ENCODE measurements at regions not wholly inside any gene's neighbourhood (a gene's known extent, or its start where the extent isn't known, plus 50 kb on each side); places are given as distances from the start of the nearest gene placed in this dataset.
"Not testable (repeated sequence)": the region's sequence is repeated elsewhere in the genome, so short reads cannot be mapped to it uniquely, and the experiment has no call there.

DNA sequence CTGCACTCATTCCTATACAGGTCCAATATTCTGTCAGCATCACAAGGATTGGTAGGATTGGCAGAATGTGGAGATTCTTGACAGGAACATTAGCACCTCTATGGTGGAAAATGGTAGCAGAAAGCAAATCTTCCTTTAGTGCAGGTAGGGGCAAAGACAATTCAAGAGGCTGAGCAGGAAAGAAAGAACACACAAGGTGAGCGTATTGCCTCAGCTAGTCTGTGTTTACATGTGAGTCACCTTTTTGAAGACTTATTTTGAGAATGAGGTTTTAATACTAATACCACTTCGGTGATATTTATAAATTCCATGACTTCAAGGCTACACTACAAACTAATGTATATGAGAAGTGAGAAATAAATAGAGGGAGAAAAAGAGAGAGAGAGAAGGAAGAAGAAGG, 717.0 kb downstream of the BRINP1 start:
- no peak for DNase-seq

DNA sequence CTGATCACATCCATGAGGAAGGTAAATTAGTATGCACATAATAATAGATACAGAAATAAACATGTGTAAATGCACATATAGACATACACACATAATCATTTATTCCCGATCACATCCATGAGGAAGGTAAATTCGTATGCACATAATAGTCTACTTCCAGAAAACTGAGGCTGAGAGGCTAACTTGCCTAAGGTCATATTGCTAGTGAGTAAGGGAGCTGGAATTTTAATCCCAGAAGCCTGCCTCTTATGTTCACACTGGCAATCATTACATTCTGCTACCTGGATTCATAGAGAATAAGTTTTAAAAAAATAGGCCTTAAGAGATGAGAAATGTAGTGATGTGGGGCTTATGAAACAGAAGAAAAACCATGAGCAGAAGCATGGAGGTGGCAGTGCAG, 716.3 kb downstream of the BRINP1 start:
- DNase-seq: no peak

DNA sequence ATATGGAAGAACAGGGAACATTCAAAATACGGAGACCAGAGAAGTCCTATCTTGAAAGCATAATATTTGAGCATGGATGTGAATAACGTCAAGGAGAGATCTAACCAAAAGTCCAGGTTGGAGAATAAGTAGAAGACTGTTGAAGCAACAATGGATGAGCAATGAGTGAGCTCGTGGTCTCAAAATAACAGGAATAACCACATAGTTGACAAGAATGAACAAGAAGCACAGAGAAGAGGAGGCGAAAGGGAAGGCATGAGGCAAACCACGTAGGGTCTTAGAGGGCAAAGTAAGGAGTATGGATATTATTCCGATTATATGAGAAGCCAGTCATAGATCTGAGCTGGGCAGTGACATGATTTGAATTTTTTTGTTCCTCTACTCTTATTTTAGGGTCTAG, 710.2 kb downstream of the BRINP1 start:
- no peak for DNase-seq

DNA sequence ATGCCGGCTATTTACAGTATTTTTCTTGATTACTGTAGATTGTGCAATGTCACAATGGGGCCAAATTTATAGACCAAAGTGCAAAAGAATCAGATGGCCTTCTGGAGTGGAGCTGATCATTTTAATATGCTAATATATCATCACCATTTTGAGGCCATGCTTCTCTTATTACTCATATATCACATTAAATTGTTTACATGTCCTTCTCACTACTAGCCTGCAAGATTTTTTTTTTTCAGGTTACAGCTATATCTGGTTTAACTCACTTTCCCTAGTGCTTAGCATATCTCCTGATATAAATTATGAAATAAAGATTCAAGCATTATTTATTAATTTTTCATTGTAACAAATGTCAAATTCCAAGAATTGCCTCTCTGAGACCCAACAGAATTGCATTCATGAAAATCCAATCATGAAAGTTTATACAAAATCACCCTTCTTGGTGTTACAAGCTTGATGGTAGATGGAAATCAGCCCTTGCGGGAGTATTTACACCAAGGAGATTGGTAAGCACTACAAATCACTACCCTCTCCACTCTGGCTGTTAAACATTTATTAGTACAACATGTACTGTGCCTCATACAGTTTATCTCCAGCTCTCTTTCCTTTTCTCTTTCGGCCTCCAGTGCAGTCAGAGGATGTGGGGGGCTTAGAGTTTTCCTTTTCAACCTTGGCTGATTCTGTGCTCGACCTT, 703.9 kb downstream of the BRINP1 start:
- DNase-seq: no peak

DNA sequence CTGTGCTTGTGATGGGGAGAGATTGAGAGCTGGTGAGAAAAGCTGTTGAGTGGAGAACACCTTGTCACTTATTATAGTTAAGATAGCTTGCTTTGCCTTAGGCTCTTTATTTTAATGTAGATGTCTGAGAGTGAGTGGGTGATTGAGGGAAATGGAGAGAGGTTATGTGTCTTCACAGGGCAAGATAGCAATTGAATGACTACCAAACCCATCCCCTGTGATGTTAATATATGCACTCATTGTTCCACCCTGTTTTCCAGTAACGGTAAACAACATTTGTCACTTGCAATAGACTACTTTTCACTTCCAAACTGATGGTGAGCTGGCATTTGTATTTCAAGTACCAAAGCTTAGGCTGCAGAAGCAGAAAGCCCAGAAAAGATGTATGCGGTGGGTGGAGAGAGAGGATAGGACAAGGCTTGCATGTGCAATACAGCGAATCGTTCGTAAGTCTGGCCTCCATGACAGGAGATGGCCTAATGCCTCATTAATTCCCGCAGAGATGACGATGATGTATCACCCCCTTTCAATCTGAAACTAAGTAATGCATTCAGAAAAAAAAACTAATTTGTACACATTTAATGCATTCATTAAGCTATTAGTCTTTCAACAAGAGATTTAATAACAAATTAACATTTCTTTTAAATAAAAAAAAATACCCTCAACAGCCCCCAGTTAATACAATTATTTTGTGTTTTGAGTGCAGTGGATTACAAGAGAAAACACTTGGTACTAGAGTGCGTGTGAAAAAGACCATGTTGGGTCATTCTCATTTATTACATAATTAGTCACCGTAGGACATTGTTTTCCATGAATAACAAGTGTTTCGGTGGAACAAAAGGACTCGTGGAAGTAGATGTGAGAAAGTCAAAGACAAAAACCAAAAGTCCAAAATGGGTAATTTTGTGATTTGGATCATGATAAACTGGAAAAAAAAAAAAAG, 699.0 kb downstream of the BRINP1 start:
- DNase-seq: no peak

DNA sequence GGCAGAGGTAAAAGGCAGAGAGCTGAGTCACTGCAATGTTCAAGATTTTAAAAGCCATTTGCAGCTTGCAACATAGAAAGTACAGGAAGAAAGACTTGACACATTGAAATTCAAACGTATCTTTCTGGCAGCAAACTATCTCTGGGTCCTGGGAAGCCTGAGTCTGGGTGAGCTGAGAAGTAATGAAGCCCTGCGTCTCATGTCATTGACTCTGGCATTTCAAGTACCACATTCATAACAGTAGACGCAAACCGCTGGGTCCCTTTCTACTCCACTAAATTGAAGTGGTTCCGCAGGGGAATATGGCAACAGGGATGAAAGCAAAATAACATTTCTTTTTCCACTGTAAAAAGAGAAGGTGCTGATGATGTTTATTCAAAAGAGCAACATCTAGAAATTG, 694.3 kb downstream of the BRINP1 start:
- DNase-seq: no peak

DNA sequence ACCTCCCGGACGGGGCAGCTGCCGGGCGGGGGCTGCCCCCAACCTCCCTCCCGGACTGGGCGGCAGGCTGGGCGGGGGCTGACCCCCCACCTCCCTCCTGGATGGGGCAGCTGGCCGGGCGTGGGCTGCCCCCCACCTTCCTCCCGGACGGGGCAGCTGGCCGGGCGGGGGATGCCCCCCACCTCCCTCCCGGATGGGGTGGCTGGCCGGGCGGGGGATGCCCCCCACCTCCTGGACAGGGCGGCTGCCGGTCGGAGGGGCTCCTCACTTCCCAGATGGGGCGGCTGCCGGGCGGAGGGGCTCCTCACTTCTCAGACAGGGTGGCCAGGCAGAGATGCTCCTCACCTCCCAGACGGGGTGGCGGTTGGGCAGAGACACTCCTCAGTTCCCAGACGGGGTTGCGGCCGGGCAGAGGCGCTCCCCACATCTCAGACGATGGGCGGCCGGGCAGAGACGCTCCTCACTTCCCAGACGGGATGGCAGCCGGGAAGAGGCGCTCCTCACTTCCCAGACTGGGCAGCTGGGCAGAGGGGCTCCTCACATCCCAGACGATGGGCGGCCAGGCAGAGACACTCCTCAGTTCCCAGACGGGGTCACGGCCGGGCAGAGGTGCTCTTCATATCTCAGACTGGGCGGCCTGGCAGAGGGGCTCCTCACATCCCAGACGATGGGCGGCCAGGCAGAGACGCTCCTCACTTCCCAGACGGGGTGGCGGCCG, 691.1 kb downstream of the BRINP1 start:
- not testable (repeated sequence) for DNase-seq

DNA sequence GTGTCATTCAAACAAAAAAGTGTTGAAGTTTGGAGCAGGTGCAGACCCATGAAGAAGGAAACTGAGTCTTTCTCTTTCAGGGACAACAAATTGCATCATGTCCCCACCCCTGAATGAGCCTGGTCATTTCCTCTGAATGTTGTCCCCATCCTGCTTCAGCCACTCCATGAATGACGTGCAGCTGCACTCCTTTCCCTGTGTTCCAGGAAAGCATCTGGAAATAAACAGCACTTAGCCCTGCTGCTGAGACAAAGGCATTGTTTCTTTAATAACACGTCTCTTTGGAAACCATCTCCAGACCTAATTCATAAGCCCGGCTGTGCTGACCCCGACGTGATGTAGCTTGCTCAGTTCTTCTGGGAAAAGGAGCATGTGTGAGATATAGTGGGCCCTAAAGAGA, 682.3 kb downstream of the BRINP1 start:
- peak; percentile 7 for DNase-seq

DNA sequence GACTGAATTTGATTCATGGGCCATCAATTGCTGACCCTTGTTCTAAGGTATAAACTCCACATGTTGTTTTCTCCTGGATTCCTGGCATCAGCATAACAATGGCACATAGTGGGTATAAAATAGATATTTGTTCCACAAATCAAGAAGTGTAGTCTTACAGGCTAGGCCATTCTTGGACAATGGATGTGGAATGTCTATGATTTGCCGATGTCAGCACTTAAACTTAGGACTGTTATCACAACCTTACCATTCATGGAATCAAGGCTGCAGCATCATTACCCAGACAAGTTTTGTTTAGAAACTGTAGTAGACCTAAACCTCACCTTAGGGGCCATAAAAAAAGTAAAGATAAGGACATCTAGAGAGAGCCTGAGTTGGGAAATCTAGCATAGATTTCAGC, 680.0 kb downstream of the BRINP1 start:
- DNase-seq: no peak

DNA sequence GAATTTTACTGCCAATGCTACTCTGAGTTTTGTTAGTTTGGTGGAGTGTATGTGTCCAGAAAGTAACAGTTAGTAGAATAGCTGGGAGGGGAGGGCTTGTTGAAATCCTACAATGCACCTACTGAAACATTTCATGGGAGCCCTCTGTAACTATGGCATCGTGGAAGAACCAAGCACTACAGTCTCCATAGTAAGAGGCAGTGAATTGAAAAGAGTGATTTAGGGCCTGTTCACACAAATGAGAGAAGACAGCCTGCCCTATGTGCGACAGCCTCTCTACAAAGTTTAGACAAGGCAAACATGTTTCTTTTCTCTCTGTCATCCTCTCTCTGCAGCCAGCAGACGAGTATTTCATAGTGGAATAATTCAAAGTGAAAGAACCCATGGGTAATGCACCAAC, 676.6 kb downstream of the BRINP1 start:
- no peak for DNase-seq

DNA sequence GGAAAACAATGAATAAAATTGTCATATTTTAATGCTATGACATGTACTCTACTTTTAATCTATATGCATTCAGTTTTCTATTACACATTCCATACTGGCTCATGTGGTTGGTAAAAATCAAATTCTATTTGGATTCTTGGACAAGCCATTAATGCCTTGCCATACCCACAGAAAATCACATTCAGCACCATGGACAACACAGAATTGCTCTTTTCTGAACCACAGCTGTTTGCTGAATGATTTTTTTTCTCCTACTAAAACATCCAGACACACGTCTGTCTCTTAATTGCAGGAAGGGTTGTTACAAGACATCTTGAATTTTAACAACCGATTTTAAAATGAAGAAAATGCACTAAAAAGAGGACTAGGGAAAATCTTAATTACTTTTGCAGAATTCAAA, 675.6 kb downstream of the BRINP1 start:
- peak; percentile 4 for DNase-seq

DNA sequence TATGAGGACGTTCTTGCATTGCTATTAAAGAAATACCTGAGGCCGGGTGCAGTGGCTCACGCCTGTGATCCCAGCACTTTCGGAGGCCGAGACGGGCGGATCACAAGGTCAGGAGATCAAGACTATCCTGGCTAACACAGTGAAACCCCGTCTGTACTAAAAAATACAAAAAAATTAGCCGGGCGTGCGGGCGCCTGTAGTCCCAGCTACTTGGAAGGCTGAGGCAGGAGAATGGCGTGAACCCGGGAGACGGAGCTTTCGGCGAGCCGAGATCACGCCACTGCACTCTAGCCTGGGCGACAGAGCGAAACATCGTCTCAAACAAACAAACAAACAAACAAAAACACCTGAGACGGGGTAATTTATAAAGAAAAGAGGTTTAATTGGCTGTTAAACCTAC, 674.0 kb downstream of the BRINP1 start:
- DNase-seq: not testable (repeated sequence)

DNA sequence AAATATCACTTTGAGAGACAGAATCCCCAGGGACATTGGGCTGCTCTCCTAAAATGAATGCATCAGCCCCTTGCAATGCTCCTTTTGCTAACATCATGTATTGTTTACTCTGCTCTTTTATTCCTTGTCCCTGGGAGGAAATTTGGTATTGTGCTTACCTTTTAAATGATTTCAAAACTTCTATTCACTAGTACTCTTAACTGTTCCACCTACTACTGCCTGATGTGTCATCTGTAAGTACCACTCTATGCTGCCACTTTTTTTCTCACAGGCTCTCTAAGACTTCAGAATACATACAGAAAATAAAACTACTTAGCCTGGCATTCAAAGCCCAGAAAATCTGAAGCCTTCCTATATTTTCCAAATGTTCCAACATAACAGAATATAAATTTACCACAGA, 667.2 kb downstream of the BRINP1 start:
- no peak for DNase-seq

DNA sequence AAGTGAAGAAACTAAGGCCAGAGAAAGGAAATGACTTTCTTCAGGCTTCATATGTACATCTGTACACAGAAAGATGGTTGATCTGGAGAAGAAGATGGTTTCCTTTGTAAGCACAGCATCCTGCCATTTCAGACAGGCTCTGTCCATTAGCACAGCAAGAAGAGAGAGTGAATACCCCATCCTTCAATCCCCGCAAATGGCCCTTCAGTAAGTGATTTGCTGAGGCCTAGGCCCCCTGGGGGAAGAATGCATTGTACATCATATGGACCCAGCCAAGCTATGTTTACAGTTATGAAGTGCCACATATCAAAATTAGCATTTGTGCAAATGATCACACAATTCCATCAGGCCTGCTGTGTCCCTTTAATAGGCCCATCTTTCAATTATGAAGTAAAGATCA, 657.4 kb downstream of the BRINP1 start:
- DNase-seq: no peak

DNA sequence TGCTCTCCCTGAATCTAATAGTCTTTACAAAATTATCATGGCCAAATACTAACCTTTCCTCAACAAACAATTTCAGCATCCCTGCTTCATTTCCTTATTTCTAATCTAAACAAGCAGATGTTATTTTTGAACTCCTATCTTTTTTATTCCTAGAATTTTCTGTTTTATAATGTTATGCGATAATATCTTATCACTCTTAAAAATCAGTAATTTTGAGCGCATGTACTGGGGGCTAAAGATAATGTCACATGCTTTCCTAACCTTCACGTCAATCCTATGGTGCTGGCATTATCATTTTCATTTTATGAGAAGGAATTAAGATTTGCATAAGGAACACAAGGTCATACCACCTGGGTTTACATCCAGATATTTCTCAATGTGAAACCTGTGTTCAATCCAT, 648.0 kb downstream of the BRINP1 start:
- no peak for DNase-seq

DNA sequence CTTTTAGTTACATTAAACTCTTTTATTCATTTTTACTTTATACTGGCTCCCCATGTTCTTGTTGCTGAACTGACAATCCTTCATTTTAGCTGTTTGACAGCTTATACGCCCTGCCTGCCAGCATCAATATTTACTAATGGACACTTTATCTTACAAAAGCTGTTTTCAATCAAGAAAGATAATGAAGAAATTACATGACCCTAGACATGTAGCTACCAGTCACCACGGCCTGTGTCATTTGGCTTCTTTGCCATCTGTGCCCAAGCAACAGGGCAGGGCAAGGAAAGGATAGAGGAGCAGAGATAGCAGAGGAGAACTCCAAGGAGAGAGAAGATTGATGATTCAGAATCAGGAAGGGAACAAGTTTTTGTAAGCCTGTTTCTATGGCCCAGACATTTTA, 647.3 kb downstream of the BRINP1 start:
- no peak for DNase-seq

DNA sequence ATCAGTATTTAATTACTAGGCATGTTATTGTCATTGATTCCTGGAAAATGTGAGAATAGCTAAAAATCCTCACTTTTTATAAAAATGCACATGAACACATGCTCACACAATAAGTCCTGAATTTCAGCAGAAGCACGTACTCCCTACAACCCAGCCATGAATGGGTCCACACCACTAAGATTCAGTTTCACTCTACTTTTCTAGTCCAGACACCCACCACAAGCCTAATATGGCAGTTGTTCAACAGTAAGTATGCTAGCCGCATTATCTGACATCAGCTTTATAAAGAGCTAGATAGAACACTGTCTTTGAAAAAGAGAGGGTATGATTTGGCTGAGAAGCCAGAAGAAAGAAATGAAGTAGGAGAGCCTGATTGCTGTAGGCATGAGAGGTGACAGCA, 639.3 kb downstream of the BRINP1 start:
- DNase-seq: no peak

DNA sequence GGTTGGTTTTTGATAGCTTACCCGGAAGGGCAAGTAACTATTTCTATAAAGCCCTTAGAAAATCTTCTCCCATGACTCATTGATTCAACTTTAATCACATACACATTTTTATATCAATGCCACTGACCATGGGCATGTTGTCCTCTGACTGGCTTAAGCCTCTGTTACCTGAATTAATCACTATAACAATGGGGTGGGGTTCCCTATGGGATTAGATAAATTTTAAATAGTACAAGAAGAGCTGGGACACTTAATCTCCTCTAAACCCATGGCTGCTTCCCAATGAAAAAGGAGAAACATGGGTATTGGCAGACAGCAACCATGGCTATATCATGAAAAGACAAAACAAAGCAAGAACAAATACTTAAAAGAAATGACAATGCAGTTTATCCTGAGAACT, 636.2 kb downstream of the BRINP1 start:
- no peak for DNase-seq

DNA sequence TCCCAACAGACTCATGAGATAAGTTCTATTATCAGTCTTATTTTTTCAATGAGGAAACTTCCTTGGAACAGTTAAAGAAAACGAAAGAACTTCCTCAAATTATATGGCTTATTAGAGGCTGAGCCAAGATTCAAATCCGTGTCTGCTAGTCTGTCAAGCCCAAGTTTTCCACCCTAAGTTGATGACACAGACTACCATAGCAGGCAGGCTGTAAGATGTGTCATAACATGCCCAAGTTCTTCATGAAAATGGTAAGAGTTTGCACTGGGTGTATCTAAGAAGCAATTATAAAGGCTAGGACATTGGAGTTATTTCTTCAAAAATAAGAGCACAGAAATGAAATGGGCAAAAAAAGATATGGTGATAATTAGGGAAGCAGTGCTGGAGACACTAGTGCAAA, 634.5 kb downstream of the BRINP1 start:
- no peak for DNase-seq

DNA sequence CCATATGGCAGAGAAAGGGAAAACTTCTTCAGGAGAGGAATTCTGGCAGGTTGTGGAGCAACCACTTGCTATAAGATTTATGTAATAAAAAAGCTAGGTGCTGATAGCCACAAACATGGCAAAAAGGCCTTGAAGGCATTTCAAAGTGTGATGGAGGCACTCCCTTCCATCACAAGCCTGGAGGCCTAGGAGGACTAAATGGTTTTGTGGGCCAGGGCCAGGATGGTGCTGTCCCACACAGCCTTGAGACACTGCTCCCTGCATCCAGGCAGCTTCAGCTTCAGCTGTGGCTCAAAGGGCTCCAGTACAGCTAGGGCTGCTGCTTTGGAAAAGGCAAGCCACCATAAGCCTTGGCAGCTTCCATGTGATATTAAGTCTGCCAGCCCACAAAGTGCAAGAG, 632.8 kb downstream of the BRINP1 start:
- DNase-seq: no peak

DNA sequence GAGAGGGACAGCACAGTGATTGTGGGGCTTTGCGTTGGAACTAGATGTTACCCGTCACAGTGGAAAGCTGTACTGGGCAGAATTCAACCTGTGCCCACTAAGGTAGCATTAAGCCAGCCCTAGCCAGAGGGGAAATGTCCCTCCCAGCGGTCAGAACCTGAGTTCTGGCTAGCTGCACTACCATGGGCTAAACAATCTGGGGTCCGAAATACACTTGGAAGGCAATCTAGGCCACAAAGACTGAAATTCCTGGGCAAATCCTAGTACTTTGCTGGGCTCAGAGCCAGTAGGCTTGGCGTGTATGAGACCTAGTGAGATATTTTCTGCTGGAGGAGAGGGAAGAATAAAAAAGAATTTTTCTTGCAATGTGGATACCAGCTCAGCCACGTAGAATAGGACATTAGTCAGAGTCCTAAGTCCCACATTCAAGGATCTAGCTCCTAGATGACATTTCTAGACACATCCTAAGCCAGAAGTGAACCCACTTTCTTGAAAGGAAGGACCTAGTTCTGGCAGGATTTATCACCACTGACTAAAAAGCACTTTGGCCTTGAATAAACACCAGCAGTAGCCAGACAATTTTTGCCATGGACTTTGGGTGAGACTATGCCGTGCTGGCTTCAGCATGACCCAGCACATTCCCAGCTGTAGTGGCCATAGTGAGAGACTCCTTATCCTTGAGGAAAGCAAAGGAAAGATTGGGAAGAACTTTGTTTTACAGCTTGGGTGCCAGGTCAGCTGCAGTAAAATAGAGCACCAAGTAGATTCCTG, 618.0 kb downstream of the BRINP1 start:
- no peak for DNase-seq

DNA sequence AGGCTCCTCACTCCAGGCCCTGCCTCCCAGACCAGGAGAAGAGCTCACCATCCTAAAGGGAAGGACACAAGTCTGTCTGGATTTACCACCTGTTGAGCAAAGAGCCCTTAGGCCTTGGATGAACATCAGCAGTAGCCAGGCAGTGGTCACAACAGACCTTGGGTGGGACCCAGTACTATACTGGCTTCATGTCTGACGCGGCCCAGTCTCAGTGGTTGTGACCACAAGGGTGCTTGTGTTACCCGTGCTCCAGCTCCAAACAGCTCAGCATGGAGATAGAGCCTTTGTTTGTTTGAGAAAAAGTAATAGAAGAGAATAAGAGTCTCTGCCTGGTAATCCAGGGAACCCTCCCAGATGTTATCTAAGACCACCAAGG, 617.4 kb downstream of the BRINP1 start:
- DNase-seq: no peak

Data from tongue (tissue), 1 donor.